ENCODE measurements at regions not wholly inside any gene's neighbourhood (a gene's known extent, or its start where the extent isn't known, plus 50 kb on each side); places are given as distances from the start of the nearest gene placed in this dataset.

GRCh38 chr9:126156898-126157297 lies 169.7 kb upstream of the MVB12B start:
- TF ChIP-seq CTCF (IDR thresholded peaks at IDR 0.05), result no peak
- no peak for TF ChIP-seq POLR2AphosphoS5 (IDR thresholded peaks at IDR 0.05)
